ENCODE measurements at regions not wholly inside any gene's neighbourhood (a gene's known extent, or its start where the extent isn't known, plus 50 kb on each side); places are given as distances from the start of the nearest gene placed in this dataset.
"Not testable (repeated sequence)": the region's sequence is repeated elsewhere in the genome, so short reads cannot be mapped to it uniquely, and the experiment has no call there.

GRCh38 chr2:87574193-87575119 lies 173.4 kb upstream of the PLGLB2 start:
- DNase-seq (ENCODE audit: low read depth): not testable (repeated sequence)

GRCh38 chr2:87575138-87575537 lies 172.7 kb upstream of the PLGLB2 start:
- DNase-seq (ENCODE audit: low read depth): not testable (repeated sequence)

- not testable (repeated sequence) for DNase-seq (ENCODE audit: low read depth)
Measured at GRCh38 chr2:87577358-87577757, 170.5 kb upstream of the PLGLB2 start.

DNA sequence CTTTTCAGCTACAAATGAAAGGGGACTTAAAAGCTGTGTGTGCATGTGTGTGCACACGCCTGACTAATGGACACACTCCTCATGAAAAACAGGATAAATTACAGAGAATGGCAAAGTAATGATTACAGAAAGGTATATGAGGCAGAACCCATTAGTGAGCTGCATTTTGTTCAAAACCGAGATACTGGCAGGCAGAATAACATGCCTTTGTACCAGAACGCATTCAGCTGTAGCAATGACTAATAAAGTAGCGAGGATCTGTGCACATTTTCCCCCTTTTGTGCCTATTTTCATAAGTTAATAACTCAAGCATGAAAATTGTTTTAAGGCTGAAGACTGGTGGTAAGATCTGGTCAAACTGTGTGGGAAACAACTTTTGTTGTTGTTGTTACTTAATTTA lies 165.7 kb upstream of the PLGLB2 start:
- not testable (repeated sequence) for DNase-seq (ENCODE audit: low read depth)

GRCh38 chr2:87582579-87582978 lies 165.3 kb upstream of the PLGLB2 start:
- not testable (repeated sequence) for DNase-seq (ENCODE audit: low read depth)

DNA sequence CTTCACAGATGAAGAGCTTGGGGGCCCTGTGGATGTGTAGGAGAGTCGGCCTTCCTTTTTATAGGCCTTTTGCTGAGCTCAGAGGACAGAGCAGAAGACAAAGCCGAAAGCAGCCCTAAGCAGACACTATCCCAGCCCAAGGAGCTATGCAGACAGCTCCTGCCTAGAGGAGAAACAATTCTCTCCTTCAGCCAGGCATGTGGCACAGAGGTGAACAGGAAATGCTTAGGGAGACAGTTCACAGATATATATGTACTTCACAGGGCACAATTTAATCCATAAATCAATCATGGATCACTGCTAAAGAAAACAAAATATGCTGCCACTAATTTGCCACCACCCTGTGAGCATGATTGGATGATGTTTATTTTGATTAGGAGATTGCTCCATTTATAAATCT lies 164.5 kb upstream of the PLGLB2 start:
- DNase-seq (ENCODE audit: low read depth): not testable (repeated sequence)

GRCh38 chr2:87583803-87584202 lies 164.1 kb upstream of the PLGLB2 start:
- not testable (repeated sequence) for DNase-seq (ENCODE audit: low read depth)

GRCh38 chr2:87584268-87584906 lies 163.5 kb upstream of the PLGLB2 start:
- not testable (repeated sequence) for DNase-seq (ENCODE audit: low read depth)

DNA sequence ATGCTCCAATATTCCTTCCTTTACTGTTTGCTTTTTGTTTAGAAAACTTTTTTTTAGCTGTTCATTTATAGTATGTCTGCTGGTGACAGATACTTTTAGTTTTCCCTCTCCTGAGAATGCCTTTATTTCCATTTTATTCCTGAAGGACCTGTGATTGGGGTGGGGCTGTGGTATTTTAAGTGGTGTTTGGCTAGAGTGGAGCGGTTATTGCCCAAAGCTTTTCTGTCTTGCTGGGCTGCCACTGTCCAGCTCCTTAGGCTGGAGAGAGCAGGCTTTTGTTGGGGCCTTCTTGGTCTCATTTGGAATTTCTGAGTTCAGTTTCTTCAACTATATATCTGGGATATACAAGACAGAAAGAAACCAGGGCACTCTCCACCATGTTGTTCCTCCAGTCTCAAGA lies 160.0 kb upstream of the PLGLB2 start:
- not testable (repeated sequence) for DNase-seq (ENCODE audit: low read depth)

GRCh38 chr2:87592974-87593373 lies 154.9 kb upstream of the PLGLB2 start:
- not testable (repeated sequence) for DNase-seq (ENCODE audit: low read depth)

- DNase-seq (ENCODE audit: low read depth): not testable (repeated sequence)
Measured at GRCh38 chr2:87593784-87594610, 153.9 kb upstream of the PLGLB2 start.

DNA sequence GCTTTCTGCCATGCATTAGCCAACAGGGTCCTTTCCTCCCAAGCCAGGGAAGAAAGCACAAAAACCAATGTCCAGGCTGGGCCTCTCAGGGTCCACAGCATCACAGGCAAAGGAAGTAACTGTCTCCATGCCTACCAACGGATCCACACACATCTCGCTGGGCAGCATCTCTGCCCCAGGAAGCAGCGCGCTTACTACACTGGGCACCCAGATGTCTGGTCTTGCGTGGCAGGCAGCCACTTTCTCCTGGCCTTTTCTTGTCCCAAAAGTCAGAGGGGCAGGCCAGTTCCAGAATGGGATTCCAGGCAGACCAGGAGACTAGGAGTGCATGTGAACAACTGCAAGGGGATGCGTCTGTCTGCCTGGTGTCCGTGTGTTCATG lies 153.3 kb upstream of the PLGLB2 start:
- not testable (repeated sequence) for DNase-seq (ENCODE audit: low read depth)

GRCh38 chr2:87595017-87595416 lies 152.9 kb upstream of the PLGLB2 start:
- DNase-seq (ENCODE audit: low read depth): not testable (repeated sequence)

DNA sequence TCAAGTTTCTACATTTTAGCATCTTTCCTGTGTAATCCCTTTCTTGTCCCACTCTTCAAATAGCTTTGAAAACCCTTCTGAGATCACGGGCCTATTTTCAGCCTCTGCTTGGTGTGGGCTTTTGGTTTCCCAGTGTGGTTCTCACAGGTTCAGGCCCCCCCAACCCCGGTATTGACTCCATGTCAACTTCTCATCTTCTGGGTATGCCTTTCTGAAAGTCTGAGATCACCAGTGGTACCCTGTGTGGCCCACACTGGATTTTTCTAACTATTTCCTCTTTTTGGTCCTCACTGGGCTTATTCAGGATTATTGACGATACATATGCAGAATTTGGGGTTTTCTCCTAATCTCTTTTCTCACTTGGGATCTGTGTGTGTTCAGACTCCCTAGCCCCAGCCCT lies 146.9 kb upstream of the PLGLB2 start:
- not testable (repeated sequence) for DNase-seq (ENCODE audit: low read depth)

DNA sequence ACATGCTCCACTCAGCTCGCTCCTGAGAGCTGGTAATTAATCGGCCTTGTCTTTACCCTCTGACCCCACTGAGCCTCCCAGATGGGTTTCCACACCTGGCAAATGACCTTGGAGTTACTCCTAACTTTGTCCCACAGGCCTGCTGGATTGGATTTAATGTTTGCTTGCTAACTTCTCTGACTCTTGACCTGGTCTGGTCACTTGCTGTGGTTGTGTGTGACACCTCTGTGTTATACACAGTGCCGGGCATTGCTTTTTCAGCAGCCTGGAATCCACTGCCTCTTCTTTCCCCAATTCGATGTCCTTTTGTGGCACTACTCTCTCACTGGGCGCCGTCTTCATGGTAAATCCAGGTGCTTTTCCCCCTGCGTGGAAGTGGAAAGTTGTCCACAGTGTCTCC lies 145.8 kb upstream of the PLGLB2 start:
- not testable (repeated sequence) for DNase-seq (ENCODE audit: low read depth)

DNA sequence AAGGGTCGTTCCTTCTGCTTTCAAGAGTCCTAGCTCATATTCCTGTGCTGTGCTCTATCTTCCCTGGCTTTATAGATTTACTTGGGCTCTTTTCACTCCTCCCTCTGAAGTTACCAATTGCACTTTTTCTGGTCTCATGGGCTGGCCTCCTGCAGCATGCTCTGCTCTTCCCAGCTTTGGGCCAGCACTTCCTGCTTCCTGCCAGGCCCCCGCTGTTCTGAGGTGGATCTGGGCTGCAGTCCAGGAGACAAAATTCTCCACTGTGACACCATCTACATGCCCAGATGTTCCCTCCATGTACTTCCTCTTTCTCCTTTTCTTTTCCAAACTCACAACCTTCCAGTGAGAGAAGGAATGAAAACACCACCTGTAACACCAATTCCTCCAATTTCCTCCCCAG lies 145.2 kb upstream of the PLGLB2 start:
- DNase-seq (ENCODE audit: low read depth): not testable (repeated sequence)

DNA sequence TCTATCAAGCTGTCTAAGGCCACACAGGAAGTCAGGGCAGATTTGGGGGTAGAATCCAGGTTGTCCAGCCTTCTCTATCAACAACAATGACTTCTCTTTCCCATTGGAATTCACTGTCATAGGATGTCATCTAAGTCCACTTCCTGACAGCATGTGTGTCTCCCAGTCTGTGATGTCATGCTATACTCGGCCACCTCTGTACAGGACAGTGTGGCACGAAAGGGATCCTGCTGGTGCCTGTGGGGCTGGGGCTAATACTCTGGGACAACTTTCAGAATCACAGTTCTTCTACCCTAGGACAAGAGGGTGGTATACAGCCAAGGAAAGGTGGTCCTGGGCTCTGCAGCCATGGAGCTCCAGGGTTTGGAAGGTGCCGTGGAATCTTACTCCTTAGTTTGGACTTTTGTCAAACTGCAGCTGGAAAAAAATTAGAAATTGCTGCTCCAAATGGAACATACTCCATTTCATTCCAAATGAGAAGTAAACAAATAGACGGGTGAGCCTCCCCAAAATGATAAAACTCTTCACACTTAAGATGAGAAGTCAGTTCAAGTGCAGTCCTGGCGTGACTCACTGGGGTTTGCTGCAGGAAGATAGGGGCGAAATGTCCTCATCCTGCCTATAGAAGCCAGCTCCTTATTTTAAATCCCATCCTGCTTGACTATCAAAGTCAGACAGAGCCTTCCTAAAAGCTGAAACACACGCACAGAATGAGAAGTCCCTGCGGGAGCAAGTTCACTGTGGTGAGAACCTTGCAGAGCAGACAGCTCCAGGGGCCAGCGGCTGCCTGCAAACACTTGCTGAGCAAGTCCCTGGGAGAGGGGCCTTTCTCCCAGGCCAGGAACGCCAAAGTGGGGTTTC lies 144.2 kb upstream of the PLGLB2 start:
- DNase-seq (ENCODE audit: low read depth): not testable (repeated sequence)

DNA sequence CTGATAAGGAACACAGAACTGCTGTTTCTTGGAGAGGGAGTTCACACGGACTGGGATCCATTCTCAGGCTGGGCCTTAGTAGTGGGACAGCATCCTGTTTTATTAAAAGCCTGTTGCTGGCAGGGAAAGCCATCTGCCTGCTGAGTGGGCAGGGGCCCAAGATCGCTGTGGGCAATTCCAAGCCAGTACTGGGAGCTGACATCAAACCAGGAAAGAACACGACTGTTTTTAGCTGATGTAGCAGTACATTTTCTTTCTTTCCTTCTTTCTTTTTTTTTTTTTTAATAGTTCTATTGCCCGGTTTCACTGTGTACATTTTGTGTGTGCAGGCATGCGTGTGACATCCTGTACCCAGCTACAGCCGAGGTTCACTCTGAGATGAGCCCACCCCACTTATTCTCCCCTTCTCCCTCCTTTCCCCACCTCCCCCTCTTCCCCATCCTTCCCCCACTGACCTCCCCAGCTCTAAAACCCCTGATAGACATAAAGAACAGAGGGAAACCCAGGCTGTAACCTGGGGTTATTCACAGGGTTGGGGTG lies 143.5 kb upstream of the PLGLB2 start:
- not testable (repeated sequence) for DNase-seq (ENCODE audit: low read depth)

- not testable (repeated sequence) for DNase-seq (ENCODE audit: low read depth)
Measured at GRCh38 chr2:87604980-87605379, 142.9 kb upstream of the PLGLB2 start.

GRCh38 chr2:87608377-87609166 lies 139.3 kb upstream of the PLGLB2 start:
- not testable (repeated sequence) for DNase-seq (ENCODE audit: low read depth)
